ENCODE measurements at regions not wholly inside any gene's neighbourhood (a gene's known extent, or its start where the extent isn't known, plus 50 kb on each side); places are given as distances from the start of the nearest gene placed in this dataset.

DNA sequence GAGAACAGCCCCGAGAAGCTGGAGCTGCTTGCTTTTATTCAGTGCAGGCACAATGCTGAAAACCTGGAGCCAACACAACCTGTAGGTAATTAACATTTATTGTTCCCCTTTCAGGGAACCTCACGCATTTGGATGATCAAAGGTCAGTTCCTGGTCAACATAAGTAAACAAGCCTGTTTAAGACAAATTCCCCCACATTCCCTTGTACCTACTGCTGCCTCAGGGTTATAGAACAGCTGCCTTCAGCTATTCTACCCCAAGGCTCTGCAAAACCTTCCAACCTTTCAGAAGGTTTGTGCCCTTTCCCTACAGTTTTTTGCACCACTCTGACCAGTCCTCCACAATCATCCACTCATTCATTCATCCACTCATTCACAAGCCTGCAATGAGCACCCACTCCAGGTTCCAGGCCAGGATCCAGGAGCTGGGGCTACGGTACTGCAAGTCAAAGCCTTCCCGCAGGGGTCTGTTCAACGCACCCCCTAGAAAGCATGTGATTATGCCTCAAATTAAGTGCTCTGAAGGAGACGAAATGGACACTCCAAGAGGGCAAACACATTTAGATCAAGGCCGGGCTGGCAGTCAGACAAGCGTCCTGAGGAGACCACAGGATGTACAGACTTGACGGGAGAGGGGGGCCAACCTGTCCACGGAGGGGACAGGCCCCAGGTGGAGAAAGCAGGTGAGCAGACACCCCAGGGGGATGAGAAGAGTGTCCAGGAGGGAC, 683.9 kb downstream of the MATN1 start:
- WGBS (ENCODE audit: insufficient coverage, insufficient replicate concordance, low lambda C conversion rate, missing lambda C conversion rate): 12% methylated on average over 10 of the region's 10 CpGs
- Histone ChIP-seq H2AFZ (ENCODE audit: control insufficient read depth, low read depth, low read length) (no peak overlapping the region), H3K27me3 (replicated peaks in 1 of 2; ENCODE audit: control insufficient read depth in 2 of 2, insufficient read depth in 2 of 2, low read length in 1 of 2) (no peaks in the 10 kb centered on the region; a peak in 1 of 4 replicates), H3K9ac (ENCODE audit: control insufficient read depth, insufficient read depth, low read length) (no peak overlapping the region), H3K4me1 (ENCODE audit: control insufficient read depth, insufficient read depth, low read length) (no peaks in the 10 kb centered on the region), H3K79me2 (ENCODE audit: control insufficient read depth, insufficient read depth, low read length) (no peaks in the 10 kb centered on the region), H3K4me2 (ENCODE audit: control insufficient read depth, insufficient read depth) (no peak overlapping the region), H3K9me3 (replicated peaks; ENCODE audit: control insufficient read depth, insufficient read depth, low read length) (no peaks in the 10 kb centered on the region; the same call in 2 of the 3 replicates), H3K36me3 (ENCODE audit: control insufficient read depth in 2 of 2, insufficient read depth in 2 of 2, low read length in 1 of 2) (no peaks in the 10 kb centered on the region), H3K27ac (ENCODE audit: control insufficient read depth, insufficient read depth) (no peak overlapping the region), H4K20me1 (ENCODE audit: control insufficient read depth, insufficient read depth) (no peaks in the 10 kb centered on the region), H3K4me3 (no peak overlapping the region)
- ChIA-PET RAD21 (ENCODE audit: unreplicated experiment) (no interaction called here), SMC1A (ENCODE audit: uncharacterized antibody, unreplicated experiment) (no interaction called here), CTCF (no interaction called here), POLR2A (no interaction called here)
- DNase-seq (ENCODE audit: low read depth, low spot score): no peak
- no TSS peak for BruUV-seq (replicated peaks)
- in situ Hi-C loops (cut with MboI) (no loop called here), intact Hi-C loops (cut with micrococcal nuclease; ENCODE audit: unreplicated experiment) (no loop called here)
- ATAC-seq: no peak
- TF ChIP-seq GATAD2B (conservative IDR thresholded peaks at IDR 0.05; ENCODE audit: low read depth) (no peak), NFXL1 (IDR thresholded peaks at IDR 0.05; ENCODE audit: borderline replicate concordance) (no peak), BHLHE40 (IDR thresholded peaks at IDR 0.05; ENCODE audit: borderline replicate concordance in 1 of 2, low read depth in 2 of 2, low read length in 1 of 2) (no peak), BCL11A (IDR thresholded peaks at IDR 0.05; ENCODE audit: low read depth, low read length) (no peak), ZBED1 (IDR thresholded peaks at IDR 0.05; ENCODE audit: borderline replicate concordance) (no peak), POLR2A (IDR thresholded peaks at IDR 0.05; ENCODE audit: low read depth, low read length) (no peak), BMI1 (IDR thresholded peaks at IDR 0.05; ENCODE audit: borderline replicate concordance) (no peak), JUNB (IDR thresholded peaks at IDR 0.05) (no peak), RAD51 (IDR thresholded peaks at IDR 0.05) (no peak), HDAC6 (IDR thresholded peaks at IDR 0.05; ENCODE audit: unreplicated experiment) (no peak), POLR2AphosphoS2 (IDR thresholded peaks at IDR 0.05; ENCODE audit: low read depth, low read length) (no peak), NRF1 (conservative IDR thresholded peaks at IDR 0.05; ENCODE audit: low read depth, low read length) (no peak)
- TF ChIP-seq, protein P1, sequence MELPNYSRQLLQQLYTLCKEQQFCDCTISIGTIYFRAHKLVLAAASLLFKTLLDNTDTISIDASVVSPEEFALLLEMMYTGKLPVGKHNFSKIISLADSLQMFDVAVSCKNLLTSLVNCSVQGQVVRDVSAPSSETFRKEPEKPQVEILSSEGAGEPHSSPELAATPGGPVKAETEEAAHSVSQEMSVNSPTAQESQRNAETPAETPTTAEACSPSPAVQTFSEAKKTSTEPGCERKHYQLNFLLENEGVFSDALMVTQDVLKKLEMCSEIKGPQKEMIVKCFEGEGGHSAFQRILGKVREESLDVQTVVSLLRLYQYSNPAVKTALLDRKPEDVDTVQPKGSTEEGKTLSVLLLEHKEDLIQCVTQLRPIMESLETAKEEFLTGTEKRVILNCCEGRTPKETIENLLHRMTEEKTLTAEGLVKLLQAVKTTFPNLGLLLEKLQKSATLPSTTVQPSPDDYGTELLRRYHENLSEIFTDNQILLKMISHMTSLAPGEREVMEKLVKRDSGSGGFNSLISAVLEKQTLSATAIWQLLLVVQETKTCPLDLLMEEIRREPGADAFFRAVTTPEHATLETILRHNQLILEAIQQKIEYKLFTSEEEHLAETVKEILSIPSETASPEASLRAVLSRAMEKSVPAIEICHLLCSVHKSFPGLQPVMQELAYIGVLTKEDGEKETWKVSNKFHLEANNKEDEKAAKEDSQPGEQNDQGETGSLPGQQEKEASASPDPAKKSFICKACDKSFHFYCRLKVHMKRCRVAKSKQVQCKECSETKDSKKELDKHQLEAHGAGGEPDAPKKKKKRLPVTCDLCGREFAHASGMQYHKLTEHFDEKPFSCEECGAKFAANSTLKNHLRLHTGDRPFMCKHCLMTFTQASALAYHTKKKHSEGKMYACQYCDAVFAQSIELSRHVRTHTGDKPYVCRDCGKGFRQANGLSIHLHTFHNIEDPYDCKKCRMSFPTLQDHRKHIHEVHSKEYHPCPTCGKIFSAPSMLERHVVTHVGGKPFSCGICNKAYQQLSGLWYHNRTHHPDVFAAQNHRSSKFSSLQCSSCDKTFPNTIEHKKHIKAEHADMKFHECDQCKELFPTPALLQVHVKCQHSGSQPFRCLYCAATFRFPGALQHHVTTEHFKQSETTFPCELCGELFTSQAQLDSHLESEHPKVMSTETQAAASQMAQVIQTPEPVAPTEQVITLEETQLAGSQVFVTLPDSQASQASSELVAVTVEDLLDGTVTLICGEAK (IDR thresholded peaks at IDR 0.05; ENCODE audit: borderline replicate concordance): no peak
- TF ChIP-seq, protein P2, sequence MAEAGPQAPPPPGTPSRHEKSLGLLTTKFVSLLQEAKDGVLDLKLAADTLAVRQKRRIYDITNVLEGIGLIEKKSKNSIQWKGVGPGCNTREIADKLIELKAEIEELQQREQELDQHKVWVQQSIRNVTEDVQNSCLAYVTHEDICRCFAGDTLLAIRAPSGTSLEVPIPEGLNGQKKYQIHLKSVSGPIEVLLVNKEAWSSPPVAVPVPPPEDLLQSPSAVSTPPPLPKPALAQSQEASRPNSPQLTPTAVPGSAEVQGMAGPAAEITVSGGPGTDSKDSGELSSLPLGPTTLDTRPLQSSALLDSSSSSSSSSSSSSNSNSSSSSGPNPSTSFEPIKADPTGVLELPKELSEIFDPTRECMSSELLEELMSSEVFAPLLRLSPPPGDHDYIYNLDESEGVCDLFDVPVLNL (IDR thresholded peaks at IDR 0.05; ENCODE audit: low read depth, low read length): no peak
- TF ChIP-seq, protein P3, sequence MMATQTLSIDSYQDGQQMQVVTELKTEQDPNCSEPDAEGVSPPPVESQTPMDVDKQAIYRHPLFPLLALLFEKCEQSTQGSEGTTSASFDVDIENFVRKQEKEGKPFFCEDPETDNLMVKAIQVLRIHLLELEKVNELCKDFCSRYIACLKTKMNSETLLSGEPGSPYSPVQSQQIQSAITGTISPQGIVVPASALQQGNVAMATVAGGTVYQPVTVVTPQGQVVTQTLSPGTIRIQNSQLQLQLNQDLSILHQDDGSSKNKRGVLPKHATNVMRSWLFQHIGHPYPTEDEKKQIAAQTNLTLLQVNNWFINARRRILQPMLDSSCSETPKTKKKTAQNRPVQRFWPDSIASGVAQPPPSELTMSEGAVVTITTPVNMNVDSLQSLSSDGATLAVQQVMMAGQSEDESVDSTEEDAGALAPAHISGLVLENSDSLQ (IDR thresholded peaks at IDR 0.05): no peak
- no peak for FAIRE-seq
